Mucosa of gallbladder (tissue), 1 donor: ENCODE measurements at regions not wholly inside any gene's neighbourhood (a gene's known extent, or its start where the extent isn't known, plus 50 kb on each side); places are given as distances from the start of the nearest gene placed in this dataset.

Source experiments
- DNase-seq: peaks from one replicate; pipeline ENCODE4 v3.0.0-alpha.2; 2020; ENCODE audit warnings: low spot score
- donor health status: DM: no; HTN: no; CAD: no.

DNA sequence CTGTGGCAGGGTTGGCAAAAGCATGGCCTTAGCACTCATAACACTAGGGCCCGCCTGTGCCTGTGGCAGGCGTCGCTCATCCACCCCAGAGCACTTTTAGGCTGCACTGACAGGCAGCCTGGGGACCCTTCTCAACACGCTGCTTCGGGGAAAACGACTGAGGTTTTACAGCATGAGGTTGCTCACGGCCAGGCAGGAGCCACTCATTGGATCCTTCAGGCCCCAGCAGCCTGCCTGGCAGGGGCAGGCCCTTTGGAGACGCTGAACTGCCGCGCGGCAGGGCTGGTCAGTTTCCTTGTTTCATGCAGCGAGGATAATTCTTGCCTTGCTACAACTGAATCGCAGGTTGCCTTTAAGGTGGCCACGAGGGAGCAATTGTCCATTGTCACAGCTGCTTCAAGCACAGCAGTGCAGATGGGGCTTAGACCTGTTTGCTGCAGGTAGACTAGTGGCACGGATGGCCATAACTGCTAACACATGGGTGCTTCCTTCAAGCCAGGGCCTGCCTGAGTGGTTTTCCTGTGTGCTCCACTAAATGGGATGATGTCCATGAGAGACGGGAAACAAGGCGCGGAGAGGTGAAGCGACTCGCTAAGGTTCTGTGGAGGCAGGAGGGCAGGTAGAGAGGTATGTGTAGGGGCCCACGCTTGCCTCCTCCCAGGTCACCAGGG lies 49.9 kb upstream of the HS6ST1 start:
- DNase-seq: no peak

DNA sequence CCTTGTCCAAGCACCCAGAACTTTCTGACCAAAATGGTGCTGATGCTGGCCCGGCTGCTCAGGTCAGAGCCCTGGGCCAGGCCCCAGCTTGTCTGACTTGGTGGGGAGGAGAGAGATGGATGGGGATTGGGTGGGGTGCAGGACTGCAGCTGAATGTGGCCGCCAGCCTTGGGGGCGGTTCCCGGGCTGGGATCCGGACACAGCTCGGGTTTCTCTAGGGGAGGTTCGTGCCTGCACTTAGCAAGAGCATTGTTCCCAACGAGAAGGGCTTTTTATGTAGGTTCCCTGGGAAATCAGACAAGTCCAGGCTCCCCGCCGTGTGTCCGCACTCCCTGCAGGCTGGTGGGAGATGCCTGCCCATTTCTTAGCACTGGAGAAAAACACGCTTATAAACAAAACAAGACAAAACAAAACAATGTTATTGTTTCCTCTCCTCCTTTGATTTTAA lies 50.5 kb upstream of the HS6ST1 start:
- DNase-seq: no peak

DNA sequence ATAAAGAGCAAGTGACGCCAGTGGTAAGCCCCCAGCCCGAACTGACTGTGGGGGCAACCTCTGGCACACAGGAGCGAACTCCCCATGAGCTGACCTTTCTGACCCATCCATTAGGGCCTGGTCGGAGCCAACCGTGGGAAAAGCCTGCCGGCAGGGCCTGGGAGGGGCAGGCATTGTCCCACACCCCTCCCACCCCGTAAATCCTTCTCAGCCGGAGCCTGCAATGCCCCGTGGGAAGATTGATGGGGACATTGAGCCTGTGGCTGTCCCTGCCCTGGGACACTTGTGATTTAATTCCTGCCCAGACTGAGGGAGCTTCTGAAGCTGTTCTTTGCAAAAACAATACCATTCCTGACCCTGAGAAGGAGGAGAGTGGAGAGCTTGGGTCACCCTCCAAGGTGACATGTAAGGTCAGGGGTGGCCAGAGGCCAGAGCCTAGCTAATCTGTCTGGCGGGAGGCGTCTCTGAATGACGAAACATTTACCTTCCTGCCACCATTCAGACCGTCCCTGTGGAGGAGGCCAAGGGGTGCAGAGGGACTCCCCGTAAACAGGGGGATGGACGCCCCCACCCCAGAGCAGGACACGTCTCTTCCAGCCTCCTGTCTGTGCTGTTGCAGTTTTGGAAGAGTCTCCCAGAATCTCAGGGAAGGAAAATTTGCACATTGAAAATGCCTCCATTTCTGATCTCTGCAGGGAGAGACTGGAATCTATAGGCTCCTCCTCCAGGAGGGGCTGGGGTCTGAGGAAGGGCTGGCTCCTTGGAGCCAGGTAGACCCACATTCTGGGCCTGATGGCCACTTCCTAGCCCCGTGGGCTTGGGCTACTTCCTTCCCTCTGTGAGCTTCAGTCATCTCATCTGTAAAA lies 51.2 kb upstream of the HS6ST1 start:
- DNase-seq: no peak

DNA sequence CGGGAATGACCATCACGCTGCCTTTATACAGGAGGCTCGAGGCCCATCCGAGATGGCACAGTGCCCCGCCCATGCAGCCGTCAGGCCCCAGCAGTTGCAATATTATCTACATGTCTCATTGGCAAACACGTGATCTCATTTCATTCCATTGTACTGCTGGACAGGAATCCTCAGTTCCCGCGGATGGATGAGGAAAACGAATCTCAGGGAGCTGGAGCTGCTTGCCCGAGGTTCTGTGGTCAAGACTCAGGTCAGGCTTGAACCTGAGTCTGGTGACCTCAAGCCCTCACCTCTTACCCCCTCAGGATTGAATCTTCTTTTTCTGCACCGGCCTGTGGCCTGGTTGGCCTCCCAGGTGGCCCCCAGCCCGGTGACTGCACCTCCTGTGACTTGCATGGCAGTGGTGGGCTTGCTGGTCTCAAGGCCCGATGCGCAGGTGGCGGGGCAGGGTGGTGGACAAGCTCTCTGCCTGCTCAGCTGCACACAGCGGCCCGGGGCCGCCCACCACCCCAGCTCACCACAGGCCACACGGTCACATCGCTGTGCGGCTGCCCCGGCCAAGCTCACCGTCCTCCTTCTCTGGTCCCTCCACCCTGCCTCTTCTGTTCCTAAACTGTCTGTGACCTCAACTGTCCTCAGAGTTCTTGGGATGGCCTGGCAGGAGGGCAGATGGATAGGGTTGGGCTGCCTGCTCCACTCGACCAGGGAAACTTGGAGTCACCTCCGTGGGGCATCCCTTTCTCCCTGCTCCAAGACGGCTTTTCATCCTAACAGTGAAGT lies 52.0 kb upstream of the HS6ST1 start:
- no peak for DNase-seq

DNA sequence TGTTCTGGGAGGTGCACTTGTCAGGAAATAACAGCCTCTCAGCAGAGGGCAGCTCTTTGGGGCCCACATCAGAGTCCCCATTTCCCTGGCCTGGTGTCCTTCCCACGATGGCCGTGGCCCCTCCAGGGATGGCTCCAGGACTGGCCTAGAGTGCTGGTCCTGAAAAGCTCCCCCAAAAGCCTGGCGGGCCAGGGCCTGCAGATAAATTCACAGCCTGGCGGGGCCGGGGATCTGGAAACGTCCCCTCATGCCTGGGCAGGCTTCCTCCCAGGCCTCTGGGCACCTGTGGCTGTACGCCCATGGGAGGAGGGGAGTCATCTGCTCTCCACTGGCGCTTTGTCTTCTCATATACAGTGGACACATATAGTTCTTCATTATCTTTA lies 52.6 kb upstream of the HS6ST1 start:
- DNase-seq: no peak

DNA sequence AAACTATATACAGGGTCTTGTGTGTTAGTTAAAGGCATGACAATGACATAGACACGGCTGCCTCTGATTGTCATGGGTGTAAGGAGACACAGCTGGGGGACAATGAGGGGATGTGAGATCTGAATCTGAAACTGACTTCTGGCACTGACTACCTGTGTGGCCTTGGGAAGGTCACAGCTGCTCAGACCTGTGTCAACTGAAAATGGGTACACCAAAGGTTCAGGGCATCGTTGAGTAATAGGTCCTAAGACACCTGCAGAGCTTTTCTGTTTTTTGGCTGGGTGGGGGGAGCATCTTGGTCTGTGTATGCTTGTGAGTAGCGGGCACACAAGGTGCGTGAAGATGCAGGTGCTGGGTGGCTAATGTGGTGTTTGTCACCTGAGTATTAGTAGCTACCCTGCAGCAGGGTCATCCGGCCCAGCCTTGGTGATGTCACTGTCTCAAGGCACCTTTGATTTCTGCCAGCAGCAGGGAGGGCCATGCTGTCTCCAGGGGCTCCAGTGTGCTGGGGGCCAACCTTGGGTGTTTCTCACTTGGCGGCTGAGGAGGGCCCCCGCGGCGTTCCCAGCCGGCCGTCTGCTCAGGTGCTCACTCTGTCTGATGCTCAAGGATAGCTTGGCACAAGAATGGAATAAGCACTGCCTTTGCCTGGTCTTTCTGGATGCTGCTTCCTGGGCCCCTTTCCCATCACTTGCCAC lies 53.1 kb upstream of the HS6ST1 start:
- DNase-seq: no peak

DNA sequence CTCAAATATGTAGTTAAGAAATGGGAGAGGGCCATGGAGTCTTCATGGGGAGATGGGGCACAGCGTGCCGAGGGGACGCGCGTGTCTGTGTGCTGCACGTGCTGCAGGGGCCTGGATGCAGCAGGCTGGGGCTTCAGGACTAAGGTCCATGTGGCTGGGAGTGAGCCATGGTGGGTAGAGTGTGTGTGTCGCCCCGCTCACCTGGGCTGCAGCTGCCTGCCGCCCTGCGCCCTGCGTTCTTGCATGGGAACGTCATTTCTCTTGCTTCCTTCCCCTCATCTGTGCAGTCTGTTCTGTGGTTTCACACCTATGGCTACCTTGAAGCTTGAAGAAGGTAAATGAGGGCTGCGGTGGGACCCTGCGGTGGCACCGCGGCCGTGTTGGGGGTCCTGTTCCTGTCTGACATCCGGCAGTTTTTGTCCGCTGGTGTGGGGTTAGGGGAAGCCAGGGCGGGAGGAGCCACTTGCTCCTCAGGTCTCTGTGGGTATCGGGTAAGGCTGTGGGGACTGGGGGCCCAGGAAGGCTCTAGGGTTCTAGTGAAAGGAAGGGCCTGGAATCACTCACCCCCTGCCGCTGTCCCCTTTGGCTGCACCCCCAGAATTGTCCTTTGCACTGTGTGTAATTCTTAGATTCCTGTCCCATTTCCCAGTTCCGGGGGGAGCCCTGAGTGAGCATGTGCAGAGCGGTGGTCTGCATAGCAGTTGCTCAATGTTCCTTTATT lies 54.1 kb upstream of the HS6ST1 start:
- DNase-seq: no peak

DNA sequence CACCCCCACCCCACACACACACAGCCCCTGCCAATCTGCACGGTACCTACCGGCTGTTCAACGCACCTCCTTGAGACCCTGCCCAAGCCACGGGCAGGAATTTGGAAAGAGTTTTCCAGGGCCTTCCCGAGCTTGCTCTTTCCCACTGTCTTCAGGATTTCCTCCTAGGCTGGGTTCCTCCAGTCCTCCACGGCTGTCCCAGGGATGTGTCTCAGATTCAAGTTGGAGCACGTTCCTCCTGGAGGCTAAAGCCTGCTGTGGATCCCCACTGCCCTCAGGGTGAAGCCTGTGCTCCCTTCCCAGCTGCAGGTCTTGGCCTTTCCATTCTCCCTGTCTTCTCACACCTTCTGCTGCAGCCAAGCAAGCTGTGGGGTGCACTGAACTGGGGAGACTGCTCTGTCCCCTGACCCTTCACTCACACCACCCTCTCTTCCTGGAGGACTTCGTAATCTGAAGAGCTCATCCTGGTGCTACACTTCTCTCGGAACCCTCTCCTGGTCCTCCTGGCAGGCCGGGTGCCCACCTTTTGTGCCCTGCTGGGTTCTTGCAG lies 54.9 kb upstream of the HS6ST1 start:
- no peak for DNase-seq

DNA sequence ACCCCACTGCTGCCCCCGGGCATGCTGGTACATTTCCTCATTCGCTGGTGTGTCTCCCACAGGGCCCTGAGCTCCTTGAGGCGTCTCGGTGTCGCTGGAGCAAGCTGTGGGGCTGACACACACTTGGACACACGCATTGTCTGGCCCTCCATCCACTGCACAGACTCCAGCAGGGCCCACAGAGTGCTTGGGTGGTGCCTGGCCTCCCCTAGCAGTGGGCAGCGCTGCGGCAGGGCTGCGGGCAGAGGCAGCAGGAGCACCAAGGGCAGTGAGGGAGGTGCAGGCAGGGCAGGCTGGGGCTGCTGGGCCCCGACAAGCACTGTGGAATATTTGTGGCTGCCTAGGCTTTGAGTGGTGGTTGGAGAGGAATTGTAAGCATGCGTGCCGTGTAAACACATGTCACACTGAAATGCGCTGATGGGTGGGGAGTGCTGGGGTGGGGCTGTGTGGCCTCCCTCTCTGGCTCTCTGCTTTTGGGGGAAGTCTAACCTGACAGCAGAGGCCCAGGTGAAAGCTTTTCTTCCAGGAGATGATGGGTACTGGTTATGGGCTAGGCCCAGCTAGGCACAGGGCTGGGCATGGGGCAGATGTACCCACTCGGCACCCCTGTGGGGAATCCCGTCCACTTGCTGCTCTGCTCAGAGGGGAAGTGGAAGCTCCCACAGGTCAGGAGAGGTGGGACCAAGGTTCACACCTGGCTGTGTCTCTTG lies 55.5 kb upstream of the HS6ST1 start:
- DNase-seq: peak; percentile 39

DNA sequence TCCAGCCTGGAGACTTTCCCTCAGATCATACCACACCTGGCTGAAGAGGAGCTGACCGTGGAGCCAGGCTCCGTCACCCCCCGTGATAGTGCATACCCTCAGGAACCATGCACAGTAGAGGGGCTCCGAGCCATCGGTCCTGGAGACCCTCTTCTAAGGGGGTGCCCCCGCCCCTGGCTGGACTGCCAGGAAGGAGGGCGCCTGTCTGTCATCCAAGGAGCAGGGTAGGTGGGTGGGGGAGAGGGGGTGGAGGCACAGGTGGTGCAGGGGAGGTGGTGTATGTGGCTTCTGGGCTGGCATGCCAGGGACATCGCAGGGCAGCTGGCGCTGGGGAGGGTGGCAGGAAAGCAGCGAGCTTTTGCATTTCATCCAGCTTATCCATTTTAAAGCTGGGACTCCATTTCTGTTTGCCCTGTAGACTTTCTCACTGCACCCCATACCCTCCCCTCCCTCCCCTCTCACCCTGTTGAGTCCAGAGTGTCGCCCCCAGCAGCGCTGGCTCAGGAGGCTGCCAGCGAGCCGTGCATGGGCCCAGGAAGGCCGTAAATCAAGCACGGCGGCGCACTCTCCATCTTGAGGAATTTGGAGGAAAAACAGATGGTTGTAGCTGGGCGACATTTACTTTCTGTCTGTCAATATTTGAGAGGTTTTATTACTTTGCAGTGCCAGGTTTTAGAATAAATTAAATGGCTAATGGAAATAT lies 56.2 kb upstream of the HS6ST1 start:
- DNase-seq: no peak

DNA sequence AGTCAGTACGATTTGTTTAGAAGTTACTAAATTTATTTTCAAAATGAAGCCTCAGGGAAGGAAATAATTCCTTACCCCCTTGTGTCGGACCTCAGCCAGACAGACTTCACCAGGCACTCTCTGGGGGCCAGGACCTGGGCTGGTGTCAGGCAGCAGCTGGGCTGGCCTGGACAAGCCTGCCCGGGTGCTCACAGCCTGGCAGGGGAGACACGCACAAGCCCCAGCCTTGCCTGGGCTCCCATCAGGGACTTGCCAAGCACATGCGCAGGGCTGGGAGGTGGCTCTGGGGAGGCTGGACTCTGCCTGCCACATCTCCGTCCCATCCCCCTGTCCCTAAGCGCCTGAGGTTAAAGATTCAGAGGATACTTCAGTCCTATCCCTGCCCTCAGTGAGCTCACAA lies 56.8 kb upstream of the HS6ST1 start:
- no peak for DNase-seq

DNA sequence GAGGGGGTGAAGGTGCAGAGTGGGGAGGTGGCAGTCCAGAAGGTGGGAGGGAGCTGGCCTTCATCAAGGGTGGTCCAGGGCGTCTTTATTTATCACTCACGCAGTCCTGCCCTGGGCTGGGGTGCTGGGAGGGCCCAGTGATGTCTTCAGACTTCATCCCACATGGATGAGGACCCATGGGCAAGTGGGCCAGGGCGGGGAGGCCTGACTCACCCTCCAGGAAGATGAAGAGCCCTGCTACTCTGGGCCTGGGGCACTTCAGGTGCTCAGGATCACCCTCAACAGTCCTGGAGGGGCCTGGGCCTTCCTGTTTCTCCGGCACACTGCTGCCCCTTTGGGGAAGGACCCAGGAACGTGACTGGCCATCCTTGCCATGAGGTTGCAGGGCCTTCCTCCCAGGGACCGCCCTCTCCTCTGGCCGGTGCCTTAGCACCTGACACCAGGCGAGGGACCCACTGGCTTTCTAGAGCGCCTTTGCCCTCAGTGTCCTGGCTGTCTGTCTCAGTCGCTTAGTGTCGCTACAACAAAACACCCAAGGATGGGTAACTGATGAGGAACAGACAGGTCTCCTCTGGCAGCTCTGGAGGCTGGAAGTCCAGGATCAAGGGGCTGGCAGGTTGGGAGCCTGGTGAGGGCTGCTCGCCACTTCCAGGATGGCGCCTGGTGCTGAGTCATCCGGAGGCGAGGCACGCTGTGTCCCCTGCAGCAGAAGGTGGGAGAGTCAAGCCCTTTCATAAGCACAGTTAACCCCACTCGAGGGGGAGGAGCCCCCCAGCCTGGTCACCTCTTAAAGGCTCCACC lies 57.8 kb upstream of the HS6ST1 start:
- DNase-seq: no peak

DNA sequence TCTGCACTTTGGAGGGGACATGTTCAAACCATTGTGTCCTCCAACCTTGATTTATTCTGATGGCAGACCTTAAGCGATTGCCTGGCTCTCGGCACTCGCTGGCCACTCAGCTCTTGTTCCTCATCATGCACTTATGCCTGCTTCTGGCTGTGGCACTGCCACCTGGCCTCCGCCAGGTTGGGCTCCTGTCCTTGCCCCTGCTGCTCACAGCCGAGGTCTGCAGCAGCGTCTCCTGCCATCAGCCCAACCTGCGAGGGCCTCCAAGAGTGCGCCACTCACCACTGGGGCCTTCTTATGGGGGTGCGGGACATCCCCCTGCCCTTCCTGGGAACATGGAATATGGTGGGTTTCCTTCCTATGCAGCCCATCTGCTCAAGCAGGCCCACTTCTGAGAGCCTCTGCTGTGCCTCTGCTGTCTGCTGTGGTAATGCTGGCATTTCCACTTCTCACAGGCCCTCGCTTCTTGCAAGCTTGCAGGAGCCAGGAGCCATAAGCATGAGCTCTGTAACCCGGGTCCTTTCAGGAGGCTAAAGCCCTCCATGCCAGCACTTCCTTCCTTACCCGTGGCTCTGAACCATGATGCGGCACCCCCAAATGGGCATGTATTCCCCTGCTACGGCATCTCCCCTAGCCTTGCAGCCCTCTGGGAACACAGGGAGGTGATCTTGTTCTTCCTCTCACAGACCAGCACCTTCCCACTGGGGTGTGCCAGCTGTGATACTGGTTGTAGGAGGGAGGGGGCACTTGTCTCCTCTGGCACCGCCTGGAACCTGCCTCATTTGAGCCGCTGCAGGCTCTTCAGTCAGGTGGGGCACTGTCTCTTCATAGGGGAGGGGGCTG lies 58.6 kb upstream of the HS6ST1 start:
- no peak for DNase-seq

DNA sequence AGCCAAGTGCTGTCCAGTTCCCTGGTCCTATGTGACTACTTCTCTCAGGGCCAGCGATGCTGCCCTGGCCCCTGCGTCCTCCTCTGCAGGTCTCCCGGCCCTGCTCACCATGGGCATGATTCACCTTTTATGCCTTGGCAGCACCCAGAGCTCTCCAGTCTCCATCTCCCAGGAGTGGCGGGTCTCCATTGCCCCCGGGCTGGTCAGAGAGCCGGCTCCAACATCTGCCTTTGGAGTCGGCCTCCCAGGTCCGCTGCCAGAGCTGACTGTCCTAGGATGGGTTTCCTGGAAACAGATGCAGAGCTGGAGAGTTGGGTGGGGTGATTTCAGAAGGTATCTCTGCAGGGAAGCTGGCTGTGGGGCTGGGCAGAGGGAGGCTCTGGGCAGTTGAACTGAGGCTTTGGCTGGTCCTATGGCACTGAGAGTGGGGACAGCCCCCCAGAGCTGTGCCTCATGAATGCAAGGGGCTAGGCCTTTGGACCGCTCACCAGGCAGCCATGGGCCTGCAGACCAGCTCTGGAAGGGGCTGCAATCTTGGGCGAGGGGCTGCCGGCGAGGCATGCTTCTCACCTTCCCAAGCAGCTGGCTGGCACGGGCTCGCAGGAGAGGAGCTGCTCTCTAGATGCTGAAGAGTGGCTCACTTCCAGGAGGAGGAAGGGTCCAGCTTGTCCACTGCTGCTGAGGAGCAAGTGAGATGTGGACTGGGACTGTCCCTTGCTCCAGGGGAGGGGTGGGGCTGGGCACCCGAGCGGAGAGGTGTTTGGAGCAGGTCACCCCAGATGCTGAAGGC lies 59.8 kb upstream of the HS6ST1 start:
- DNase-seq: no peak

DNA sequence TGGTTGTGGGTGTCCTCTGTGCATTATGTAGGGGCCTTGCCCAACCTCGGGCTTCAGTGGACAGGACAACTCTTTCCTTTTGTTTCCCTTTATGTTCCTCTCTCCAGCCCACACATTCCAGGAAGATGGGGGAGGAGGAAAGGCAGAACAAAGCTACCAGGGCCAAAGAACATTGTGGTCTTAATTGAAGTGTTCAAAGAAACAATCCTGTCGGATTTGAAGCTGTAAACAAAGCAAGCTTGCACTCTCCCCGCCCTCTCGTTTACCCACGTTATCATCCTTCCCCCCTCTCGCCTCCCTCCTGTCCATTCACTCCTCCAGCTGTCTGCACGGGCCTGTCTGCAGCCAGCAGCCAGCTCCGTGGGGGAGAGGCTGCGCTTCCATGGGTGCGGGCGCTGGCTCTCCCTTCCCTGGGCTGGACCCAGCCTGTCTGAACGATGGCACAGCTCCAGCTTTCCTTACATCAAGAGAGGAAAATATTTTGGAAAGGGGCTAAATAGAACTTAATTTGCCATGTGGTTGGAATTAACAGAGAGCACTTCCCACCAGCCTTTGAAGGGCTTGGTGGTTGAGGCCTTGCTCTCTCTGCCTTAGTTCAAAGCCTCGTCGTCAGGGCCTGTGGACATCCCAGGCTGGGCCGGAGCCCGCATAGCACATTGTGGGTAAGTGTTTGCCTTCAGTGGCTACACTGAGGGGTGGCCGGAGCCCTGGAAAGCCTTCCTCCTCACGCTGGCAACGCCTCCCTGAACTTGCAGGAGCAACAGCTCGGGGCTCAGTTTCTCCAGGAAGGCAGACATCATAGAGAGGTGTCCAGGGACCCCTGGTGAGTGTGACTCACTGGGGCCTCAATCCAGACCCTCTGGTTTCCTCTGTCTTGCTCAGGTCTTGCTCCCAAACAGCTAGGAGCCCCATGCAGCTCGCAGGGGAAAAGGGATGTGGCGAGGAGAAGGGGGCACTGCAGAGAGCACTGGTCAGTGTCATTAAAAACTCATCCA lies 60.6 kb upstream of the HS6ST1 start:
- DNase-seq: peak; percentile 48
